BE2C (cell line): ENCODE measurements at regions not wholly inside any gene's neighbourhood (a gene's known extent, or its start where the extent isn't known, plus 50 kb on each side); places are given as distances from the start of the nearest gene placed in this dataset.
"Not testable (repeated sequence)": the region's sequence is repeated elsewhere in the genome, so short reads cannot be mapped to it uniquely, and the experiment has no call there.

ENCODE experiments used
- DNase-seq: peaks from one replicate; pipeline ENCODE4 v3.0.0-alpha.2; 2020
- H3K27me3 ChIP-seq: fragments of 250-450 bp; sonication (Bioruptor Pico); 2 replicates; pipeline ENCODE4 v1.5.1; 2020; ENCODE audit warnings: mild to moderate bottlenecking
- H3K36me3 ChIP-seq: fragments of 250-450 bp; sonication (Bioruptor Pico); 2 replicates; pipeline ENCODE4 v1.5.1; 2020; ENCODE audit warnings: mild to moderate bottlenecking
- H3K4me1 ChIP-seq: fragments of 250-450 bp; sonication (Bioruptor Pico); 2 replicates; pipeline ENCODE4 v1.5.1; 2020
- H3K4me3 ChIP-seq: 2 replicates; pipeline ENCODE4 v1.5.1; 2011; ENCODE audit warnings: low read depth, low read length
- H3K9me3 ChIP-seq: fragments of 250-450 bp; sonication (Bioruptor Pico); 2 replicates; pipeline ENCODE4 v1.5.1; 2020
- TF ChIP-seq, protein P1 (sequence below): IDR thresholded peaks from 2 replicates; pipeline ENCODE4 v1.5.1; 2012; ENCODE audit warnings: mild to moderate bottlenecking, low read depth, low read length

DNA sequence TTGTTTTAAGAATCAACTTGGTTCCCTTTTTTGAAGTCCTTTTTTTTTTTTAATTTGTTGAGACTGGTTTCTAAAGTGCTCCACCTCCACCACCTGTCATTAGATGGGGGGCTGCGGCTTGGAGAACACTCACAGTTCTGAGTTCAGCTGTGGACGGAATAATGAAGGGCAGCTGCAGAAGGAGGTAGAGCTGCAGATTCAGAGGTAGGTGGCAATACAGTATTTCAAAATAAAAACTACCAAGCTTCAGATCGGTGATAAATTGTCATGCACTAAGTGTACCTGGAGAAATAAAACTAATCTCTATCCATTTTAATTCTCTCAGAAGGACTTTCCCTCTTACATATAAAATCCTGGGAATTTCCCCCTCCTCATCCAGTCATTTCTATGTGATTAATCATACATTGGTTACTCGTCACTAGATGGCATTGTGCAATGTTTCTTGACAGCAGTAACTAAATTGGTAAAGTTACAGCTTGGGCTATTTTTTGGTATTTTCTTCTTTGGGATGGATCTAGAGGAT is 81.1 kb upstream of the SLC39A10 start:
- H3K27me3 ChIP-seq, result no peaks in the 10 kb centered on the region
- H3K4me3 ChIP-seq, result no peak overlapping the region
- H3K9me3 ChIP-seq, result no peaks in the 10 kb centered on the region
- TF ChIP-seq, protein P1, sequence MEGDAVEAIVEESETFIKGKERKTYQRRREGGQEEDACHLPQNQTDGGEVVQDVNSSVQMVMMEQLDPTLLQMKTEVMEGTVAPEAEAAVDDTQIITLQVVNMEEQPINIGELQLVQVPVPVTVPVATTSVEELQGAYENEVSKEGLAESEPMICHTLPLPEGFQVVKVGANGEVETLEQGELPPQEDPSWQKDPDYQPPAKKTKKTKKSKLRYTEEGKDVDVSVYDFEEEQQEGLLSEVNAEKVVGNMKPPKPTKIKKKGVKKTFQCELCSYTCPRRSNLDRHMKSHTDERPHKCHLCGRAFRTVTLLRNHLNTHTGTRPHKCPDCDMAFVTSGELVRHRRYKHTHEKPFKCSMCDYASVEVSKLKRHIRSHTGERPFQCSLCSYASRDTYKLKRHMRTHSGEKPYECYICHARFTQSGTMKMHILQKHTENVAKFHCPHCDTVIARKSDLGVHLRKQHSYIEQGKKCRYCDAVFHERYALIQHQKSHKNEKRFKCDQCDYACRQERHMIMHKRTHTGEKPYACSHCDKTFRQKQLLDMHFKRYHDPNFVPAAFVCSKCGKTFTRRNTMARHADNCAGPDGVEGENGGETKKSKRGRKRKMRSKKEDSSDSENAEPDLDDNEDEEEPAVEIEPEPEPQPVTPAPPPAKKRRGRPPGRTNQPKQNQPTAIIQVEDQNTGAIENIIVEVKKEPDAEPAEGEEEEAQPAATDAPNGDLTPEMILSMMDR, result peak; percentile 38
- peaks cover 3% of the 10 kb centered on the region; the same call in 1 of the 2 replicates for H3K4me1 ChIP-seq
- no peaks in the 10 kb centered on the region for H3K36me3 ChIP-seq
- no peak for DNase-seq

DNA sequence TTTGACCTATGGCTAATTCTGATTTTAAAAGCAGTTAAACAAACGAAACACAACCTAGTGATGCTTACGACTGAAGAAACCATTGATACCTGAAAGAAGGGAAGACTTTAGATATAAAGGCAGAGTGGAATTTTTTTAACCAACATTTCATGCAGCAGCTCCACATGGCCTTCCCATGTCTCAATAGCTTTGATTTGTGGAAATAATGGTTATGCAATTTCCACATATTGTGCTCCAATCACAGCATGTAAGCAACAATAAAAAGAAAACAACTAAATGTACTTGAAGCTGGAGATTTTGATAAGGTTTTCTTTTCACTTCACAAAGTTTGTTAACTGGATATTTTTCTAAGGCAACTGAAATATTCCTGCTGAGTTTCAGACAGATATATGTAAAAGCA is 82.0 kb upstream of the SLC39A10 start:
- peaks cover 3% of the 10 kb centered on the region; the same call in 1 of the 2 replicates for H3K4me1 ChIP-seq
- no peak for DNase-seq
- H3K9me3 ChIP-seq, result no peaks in the 10 kb centered on the region
- no peaks in the 10 kb centered on the region for H3K36me3 ChIP-seq
- no peaks in the 10 kb centered on the region for H3K27me3 ChIP-seq
- TF ChIP-seq, protein P1, result no peak
- no peak overlapping the region for H3K4me3 ChIP-seq

DNA sequence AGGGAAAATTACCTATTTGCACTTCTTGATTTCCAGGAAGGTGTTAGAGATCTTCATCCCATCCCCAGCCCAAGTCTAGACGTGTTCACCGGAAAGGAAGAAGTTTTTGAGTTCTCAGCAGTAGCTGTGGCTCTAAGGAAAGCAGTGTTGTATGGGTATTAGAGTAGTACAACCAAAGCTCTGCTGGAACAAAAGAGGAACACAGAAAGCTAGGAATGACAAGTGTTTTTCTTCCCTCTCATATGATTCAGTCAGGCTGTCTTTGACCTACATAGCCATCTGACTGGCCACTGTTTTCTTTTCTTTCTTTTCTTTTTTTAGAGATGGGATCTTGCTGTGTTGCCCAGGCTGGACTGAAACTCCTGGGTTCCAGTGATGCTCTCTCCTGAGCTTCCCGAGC is 82.7 kb upstream of the SLC39A10 start:
- Histone ChIP-seq H3K27me3 (no peaks in the 10 kb centered on the region), H3K9me3 (no peaks in the 10 kb centered on the region), H3K36me3 (no peaks in the 10 kb centered on the region), H3K4me3 (no peak overlapping the region), H3K4me1 (peaks cover 3% of the 10 kb centered on the region; the same call in 1 of the 2 replicates)
- no peak for DNase-seq
- TF ChIP-seq, protein P1, result no peak

DNA sequence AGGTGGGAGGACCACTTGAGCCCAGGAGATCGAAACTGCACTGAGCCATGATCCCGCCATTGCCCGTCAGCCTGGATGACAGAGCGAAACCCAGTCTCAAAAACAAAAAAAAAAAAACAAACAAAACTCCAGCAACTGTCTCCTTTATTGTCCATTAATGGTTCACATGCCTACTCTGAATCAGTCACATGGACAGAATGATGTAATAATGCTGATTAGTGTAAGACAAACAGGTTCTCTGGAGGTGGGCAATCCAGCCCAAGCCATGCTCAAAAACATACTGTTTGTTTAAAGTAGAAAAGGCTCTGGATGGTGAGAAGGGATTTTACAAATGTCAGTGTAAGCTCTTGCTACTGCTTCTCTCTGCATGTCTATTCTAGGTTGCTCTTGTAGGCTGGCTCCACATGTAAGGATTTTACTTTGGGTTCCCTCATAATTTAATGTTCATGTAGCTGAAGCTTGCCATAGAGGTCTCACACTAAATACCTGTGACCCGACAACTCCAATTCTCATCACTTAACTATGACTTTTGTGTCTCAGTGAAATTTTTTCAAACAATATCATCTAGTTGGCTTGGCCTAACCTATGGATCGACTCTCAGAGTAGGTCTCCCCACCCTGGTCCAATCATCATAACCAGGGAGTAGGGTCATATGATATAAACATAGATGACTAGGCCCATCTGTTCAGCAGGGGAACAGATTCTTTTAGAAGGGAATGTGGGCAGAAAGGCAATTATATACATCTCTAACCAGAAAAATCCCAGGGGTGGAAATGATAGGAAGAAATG is 83.9 kb upstream of the SLC39A10 start:
- Histone ChIP-seq H3K4me1 (peaks cover 3% of the 10 kb centered on the region; the same call in 1 of the 2 replicates), H3K27me3 (no peaks in the 10 kb centered on the region), H3K36me3 (no peaks in the 10 kb centered on the region), H3K9me3 (no peaks in the 10 kb centered on the region), H3K4me3 (no peak overlapping the region)
- DNase-seq, result no peak
- TF ChIP-seq, protein P1, result no peak

DNA sequence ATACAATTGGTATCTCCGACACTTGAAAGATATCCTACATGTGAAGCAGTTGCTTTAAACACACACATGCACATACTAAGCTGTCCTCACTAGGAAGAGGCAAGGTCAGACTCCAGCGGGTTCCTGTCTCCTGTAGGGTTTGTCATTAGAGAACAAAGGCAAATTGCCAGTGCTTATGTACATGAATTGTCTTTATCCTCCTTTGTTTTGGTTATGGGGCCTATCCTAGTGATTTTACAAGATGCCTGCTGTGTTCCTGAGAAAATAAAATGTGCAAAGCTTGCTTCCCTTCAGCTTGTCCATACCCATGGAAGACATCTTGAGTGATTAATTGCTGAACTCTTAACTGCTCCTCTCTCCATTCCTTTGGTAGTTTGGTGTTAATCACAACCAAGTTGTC is 86.7 kb upstream of the SLC39A10 start:
- Histone ChIP-seq H3K4me1 (no peaks in the 10 kb centered on the region), H3K27me3 (no peaks in the 10 kb centered on the region), H3K4me3 (no peak overlapping the region), H3K36me3 (no peaks in the 10 kb centered on the region), H3K9me3 (no peaks in the 10 kb centered on the region)
- TF ChIP-seq, protein P1, result no peak
- no peak for DNase-seq

DNA sequence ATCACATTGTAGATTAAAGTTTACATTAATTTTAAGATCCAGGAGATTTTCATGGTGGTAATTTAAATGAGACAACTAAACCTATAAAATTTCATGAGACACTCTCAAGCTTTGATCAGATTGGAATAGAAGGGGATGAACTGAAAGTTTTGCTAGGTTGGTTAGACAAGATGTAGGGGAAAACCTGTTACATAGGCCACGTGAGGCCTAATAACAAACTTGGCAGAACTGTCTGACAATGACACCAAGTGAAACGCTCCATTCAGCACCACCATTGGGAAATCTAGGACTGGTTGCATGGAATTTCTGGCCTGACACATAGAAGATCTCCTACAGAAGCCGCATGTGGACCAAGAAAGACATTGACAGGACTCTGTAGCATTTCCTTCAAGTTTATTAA is 87.8 kb upstream of the SLC39A10 start:
- Histone ChIP-seq H3K4me1 (no peaks in the 10 kb centered on the region), H3K36me3 (no peaks in the 10 kb centered on the region), H3K4me3 (no peak overlapping the region), H3K27me3 (no peaks in the 10 kb centered on the region), H3K9me3 (no peaks in the 10 kb centered on the region)
- no peak for DNase-seq
- TF ChIP-seq, protein P1, result no peak

DNA sequence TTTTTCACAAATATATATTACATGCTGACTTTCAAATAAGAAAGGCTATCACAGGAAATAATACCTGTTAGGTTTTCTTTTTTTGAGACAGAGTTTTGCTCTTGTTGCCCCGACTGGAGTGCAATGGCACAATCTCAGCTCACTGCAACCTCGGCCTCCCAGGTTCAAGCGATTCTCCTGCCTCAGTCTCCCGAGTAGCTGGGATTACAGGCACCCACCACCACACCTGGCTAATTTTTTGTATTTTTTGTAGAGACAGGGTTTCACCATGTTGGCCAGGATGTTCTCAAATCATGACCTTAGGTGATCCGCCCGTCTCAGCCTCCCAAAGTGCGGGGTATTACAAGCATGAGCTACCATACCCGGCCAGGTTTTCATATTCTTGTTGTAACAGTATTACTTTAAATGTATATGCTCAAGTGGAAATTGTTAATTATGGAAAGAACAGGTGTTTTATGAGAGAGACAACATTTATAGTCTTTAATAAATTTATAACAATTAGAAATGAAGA is 92.3 kb upstream of the SLC39A10 start:
- not testable (repeated sequence) for H3K27me3 ChIP-seq, H3K36me3 ChIP-seq, H3K4me1 ChIP-seq, DNase-seq, H3K4me3 ChIP-seq, H3K9me3 ChIP-seq
